ENCODE measurements at regions not wholly inside any gene's neighbourhood (a gene's known extent, or its start where the extent isn't known, plus 50 kb on each side); places are given as distances from the start of the nearest gene placed in this dataset.

DNA sequence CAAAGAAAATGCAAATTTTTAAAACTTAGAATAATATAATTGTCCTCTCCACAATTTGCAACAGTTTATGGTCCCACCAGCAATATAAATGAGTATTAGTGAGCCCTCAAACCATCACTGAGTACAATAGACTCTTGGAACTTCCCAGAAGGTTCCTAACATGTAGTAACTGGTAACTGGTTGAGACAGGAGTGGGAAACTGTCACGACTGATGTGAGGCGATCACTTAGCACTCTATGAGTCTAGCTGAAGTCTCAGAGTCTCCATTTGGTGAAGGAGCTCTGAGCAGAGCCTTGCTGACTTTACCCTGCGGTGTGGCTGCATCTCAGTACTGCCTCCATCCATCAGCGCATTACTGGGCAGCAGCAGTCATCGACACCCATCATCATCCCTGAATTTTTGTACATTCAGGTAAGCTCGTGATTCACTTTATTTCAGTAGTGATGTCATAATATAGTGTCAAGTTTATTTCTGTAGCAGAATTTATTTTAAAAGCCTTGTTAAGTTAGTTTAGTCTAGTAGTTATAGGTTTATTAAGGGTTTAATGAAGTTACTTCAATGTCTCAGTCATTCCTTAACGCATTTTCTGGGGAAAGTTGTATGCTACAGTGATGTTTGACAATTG, 76.6 kb upstream of the ABCA1 start:
- no peaks in the 10 kb centered on the region for H3K79me2 ChIP-seq (ENCODE audit: insufficient read depth, low read length)

GRCh38 chr9:105005186-105005585, 77.2 kb upstream of the ABCA1 start:
- Histone ChIP-seq H3K27ac (ENCODE audit: low read depth in 1 of 2, low read length in 2 of 2) (no peak overlapping the region), H3K4me2 (replicated peaks; ENCODE audit: extremely low read depth, low read length, poor library complexity, severe bottlenecking) (no peak overlapping the region), H3K79me2 (ENCODE audit: insufficient read depth, low read length) (no peaks in the 10 kb centered on the region), H2AFZ (ENCODE audit: insufficient read depth, low read depth, low read length, poor library complexity, severe bottlenecking) (no peak overlapping the region), H3K36me3 (replicated peaks in 1 of 2; ENCODE audit: control insufficient read depth in 1 of 2, insufficient read depth in 2 of 2, low read length in 2 of 2) (no peaks in the 10 kb centered on the region), H3K9me3 (replicated peaks in 1 of 2; ENCODE audit: control insufficient read depth in 1 of 2, insufficient read depth in 1 of 2, low read length in 2 of 2) (no peaks in the 10 kb centered on the region), H4K20me1 (ENCODE audit: insufficient read depth, low read length) (no peaks in the 10 kb centered on the region), H3K27me3 (ENCODE audit: control insufficient read depth in 2 of 2, insufficient read depth in 2 of 2, low read length in 2 of 2) (no peaks in the 10 kb centered on the region), H3K9ac (ENCODE audit: insufficient read depth, low read length, poor library complexity, severe bottlenecking) (no peak overlapping the region), H3K4me3 (replicated peaks in 1 of 3; ENCODE audit: low read depth in 2 of 3, low read length in 3 of 3) (no peak overlapping the region), H3K4me1 (ENCODE audit: control insufficient read depth in 1 of 2, insufficient read depth in 2 of 2, low read length in 2 of 2) (peaks cover 49 to 58% of the 10 kb centered on the region in 2 donors)
- intact Hi-C loops (cut with micrococcal nuclease): loop anchor here (5.0 kb wide), 4 partner anchors 47 to 152 kb away; no protein-coding TSS in a partner anchor
- Mint-ChIP-seq H3K27me3 (ENCODE audit: low read depth in 3 of 3) (peaks cover 0 to 3% (median under 1%) of the 10 kb centered on the region in 3 donors), H3K4me3 (no peak overlapping the region), H3K27ac (peak overlapping the region in 1 of 7 donors; percentile 15), H3K9me3 (peaks cover 0 to 5% (median 0%) of the 10 kb centered on the region in 7 donors), H3K4me1 (peaks cover 47% of the 10 kb centered on the region), H3K36me3 (no peaks in the 10 kb centered on the region)
- DNase-seq: peak in 2 of 3 donors; percentile 34 to 36
- TF ChIP-seq CTCF (IDR thresholded peaks at IDR 0.05): no peak
- no CpG with 5 or more reads among the region's 1 CpG for WGBS (ENCODE audit: insufficient coverage)

More for the DNA sequence above, 76.6 kb upstream of the ABCA1 start:
- H3K36me3 ChIP-seq (replicated peaks in 1 of 2; ENCODE audit: control insufficient read depth in 1 of 2, insufficient read depth in 2 of 2, low read length in 2 of 2): no peaks in the 10 kb centered on the region
- Mint-ChIP-seq H3K4me3 (no peak overlapping the region), H3K4me1 (peaks cover 47% of the 10 kb centered on the region), H3K9me3 (peaks cover 0 to 5% (median 0%) of the 10 kb centered on the region in 7 donors), H3K27me3 (ENCODE audit: low read depth in 3 of 3) (no peaks in the 10 kb centered on the region), H3K27ac (peak overlapping the region in 3 of 7 donors; percentile 24 to 57 (median 48)), H3K36me3 (no peaks in the 10 kb centered on the region)
- no peak overlapping the region for H3K9ac ChIP-seq (ENCODE audit: insufficient read depth, low read length, poor library complexity, severe bottlenecking)
- no peak overlapping the region for H2AFZ ChIP-seq (ENCODE audit: insufficient read depth, low read depth, low read length, poor library complexity, severe bottlenecking)
- H3K4me1 ChIP-seq (ENCODE audit: control insufficient read depth in 1 of 2, insufficient read depth in 2 of 2, low read length in 2 of 2): peaks cover 49 to 58% of the 10 kb centered on the region in 2 donors
- H3K4me2 ChIP-seq (replicated peaks; ENCODE audit: extremely low read depth, low read length, poor library complexity, severe bottlenecking): no peak overlapping the region
- 100% methylated on average over 3 of the region's 7 CpGs for WGBS (ENCODE audit: insufficient coverage)
- H3K4me3 ChIP-seq (replicated peaks in 1 of 3; ENCODE audit: low read depth in 2 of 3, low read length in 3 of 3): no peak overlapping the region
- H4K20me1 ChIP-seq (ENCODE audit: insufficient read depth, low read length): no peaks in the 10 kb centered on the region
- no peak for TF ChIP-seq CTCF (IDR thresholded peaks at IDR 0.05)
- H3K9me3 ChIP-seq (replicated peaks in 1 of 2; ENCODE audit: control insufficient read depth in 1 of 2, insufficient read depth in 1 of 2, low read length in 2 of 2): no peaks in the 10 kb centered on the region
- H3K27me3 ChIP-seq (ENCODE audit: control insufficient read depth in 2 of 2, insufficient read depth in 2 of 2, low read length in 2 of 2): no peaks in the 10 kb centered on the region
- H3K27ac ChIP-seq (ENCODE audit: low read depth in 1 of 2, low read length in 2 of 2): no peak overlapping the region
- peak in 1 of 3 donors; percentile 22 for DNase-seq
- intact Hi-C loops (cut with micrococcal nuclease): loop anchor here (5.0 kb wide), 4 partner anchors 48 to 153 kb away; no protein-coding TSS in a partner anchor

All from CD14-positive monocyte (primary cell).